ENCODE measurements at regions not wholly inside any gene's neighbourhood (a gene's known extent, or its start where the extent isn't known, plus 50 kb on each side); places are given as distances from the start of the nearest gene placed in this dataset.

DNA sequence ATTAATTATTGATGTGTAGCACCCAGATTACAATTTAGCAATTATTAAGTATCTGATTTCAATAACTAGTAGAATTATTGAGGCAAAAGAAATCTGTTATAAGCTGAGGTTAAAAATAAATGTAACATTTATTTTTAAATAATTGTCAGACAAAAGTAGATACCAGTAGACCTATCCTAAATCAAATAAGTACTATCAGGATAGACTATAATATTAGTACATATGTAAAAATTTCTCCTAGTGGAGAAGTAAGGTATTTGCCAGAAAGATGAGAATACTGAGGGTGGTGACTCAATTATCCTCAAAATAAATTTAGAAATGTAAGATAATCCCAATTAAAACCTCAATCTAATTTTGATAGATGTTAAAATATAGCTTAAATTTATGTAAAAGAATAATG, 377.8 kb upstream of the CHRM3 start:
- Mint-ChIP-seq H3K9me3 (ENCODE audit: low read depth) (no peaks in the 10 kb centered on the region), H3K36me3 (ENCODE audit: insufficient read depth) (no peaks in the 10 kb centered on the region), H3K27me3 (no peaks in the 10 kb centered on the region), H3K4me3 (ENCODE audit: low read depth) (no peak overlapping the region), H3K4me1 (ENCODE audit: low read depth) (peaks cover 7% of the 10 kb centered on the region), H3K27ac (no peak overlapping the region)
- TF ChIP-seq, protein P1, sequence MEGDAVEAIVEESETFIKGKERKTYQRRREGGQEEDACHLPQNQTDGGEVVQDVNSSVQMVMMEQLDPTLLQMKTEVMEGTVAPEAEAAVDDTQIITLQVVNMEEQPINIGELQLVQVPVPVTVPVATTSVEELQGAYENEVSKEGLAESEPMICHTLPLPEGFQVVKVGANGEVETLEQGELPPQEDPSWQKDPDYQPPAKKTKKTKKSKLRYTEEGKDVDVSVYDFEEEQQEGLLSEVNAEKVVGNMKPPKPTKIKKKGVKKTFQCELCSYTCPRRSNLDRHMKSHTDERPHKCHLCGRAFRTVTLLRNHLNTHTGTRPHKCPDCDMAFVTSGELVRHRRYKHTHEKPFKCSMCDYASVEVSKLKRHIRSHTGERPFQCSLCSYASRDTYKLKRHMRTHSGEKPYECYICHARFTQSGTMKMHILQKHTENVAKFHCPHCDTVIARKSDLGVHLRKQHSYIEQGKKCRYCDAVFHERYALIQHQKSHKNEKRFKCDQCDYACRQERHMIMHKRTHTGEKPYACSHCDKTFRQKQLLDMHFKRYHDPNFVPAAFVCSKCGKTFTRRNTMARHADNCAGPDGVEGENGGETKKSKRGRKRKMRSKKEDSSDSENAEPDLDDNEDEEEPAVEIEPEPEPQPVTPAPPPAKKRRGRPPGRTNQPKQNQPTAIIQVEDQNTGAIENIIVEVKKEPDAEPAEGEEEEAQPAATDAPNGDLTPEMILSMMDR (IDR thresholded peaks at IDR 0.05; ENCODE audit: unreplicated experiment), result no peak
- no peak for DNase-seq (ENCODE audit: low spot score, unreplicated experiment)

DNA sequence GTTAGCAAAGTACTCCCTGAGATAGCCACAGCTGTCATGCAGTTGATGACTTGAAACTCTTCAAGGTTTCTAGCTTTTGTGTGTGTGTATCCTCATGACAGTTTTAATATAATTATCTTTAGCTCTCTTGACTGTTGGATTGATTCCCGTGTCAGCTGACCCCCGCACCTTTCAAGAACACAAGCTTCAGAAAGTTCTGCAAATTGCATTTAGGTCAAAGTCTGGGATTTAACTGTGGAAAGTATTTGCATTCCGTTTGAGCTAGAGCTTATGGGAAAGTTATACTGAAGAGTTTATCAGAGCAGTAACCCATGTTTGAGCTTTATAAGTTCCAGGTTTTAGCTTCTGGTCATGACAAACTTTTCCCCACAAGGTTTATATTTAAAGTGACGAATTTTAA, 380.1 kb upstream of the CHRM3 start:
- TF ChIP-seq, protein P1 (IDR thresholded peaks at IDR 0.05; ENCODE audit: unreplicated experiment), result no peak
- peaks cover 10% of the 10 kb centered on the region for H3K4me1 Mint-ChIP-seq (ENCODE audit: low read depth)
- no peaks in the 10 kb centered on the region for H3K36me3 Mint-ChIP-seq (ENCODE audit: insufficient read depth)
- H3K27ac Mint-ChIP-seq, result peak overlapping the region; percentile 62
- no peak overlapping the region for H3K4me3 Mint-ChIP-seq (ENCODE audit: low read depth)
- H3K9me3 Mint-ChIP-seq (ENCODE audit: low read depth), result no peaks in the 10 kb centered on the region
- H3K27me3 Mint-ChIP-seq, result no peaks in the 10 kb centered on the region
- DNase-seq (ENCODE audit: low spot score, unreplicated experiment), result no peak

DNA sequence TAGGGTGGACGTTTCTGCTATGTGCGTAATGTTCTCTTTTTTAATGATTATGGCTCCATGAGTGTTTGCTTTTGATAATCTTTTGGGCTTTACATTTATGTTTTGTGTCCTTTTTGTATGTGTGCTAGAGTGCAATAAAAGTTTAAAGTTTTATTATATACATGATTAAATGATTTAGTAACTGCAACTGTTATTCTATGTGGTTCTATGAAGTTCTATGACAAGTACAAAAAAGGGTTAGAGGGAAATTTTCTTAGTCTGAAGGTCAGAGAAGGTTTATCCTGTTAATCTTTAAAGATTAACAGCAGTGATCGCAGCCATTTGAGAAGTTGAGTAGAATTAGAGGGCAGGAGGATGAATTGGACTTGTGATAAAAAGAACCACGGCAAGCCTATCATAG, 386.4 kb upstream of the CHRM3 start:
- TF ChIP-seq, protein P1 (IDR thresholded peaks at IDR 0.05; ENCODE audit: unreplicated experiment), result no peak
- Mint-ChIP-seq H3K27ac (no peak overlapping the region), H3K4me3 (ENCODE audit: low read depth) (no peak overlapping the region), H3K36me3 (ENCODE audit: insufficient read depth) (no peaks in the 10 kb centered on the region), H3K4me1 (ENCODE audit: low read depth) (peaks cover 4% of the 10 kb centered on the region), H3K27me3 (no peaks in the 10 kb centered on the region), H3K9me3 (ENCODE audit: low read depth) (no peaks in the 10 kb centered on the region)
- no peak for DNase-seq (ENCODE audit: low spot score, unreplicated experiment)

DNA sequence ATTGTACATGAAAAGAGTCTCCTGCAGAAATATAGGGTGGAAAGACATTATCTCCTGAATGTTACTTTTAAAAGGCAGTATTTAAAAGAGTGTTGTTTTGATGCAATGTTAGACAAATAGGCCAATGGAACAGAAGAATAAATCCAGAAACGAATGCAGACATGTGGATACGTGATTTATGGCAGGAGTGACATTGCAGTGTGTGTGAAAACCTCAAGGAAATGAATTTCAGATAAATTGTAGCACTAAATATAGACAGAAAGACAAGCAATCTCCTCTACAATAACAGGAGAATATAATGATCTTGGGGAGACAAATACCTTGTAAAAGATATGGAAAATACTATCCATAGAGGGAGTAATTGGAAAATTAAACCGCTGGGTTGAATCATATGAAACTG, 387.8 kb upstream of the CHRM3 start:
- H3K27me3 Mint-ChIP-seq, result no peaks in the 10 kb centered on the region
- DNase-seq (ENCODE audit: low spot score, unreplicated experiment), result no peak
- H3K9me3 Mint-ChIP-seq (ENCODE audit: low read depth), result no peaks in the 10 kb centered on the region
- H3K4me3 Mint-ChIP-seq (ENCODE audit: low read depth), result no peak overlapping the region
- H3K36me3 Mint-ChIP-seq (ENCODE audit: insufficient read depth), result no peaks in the 10 kb centered on the region
- TF ChIP-seq, protein P1 (IDR thresholded peaks at IDR 0.05; ENCODE audit: unreplicated experiment), result no peak
- H3K4me1 Mint-ChIP-seq (ENCODE audit: low read depth), result peaks cover 3% of the 10 kb centered on the region
- H3K27ac Mint-ChIP-seq, result no peak overlapping the region

DNA sequence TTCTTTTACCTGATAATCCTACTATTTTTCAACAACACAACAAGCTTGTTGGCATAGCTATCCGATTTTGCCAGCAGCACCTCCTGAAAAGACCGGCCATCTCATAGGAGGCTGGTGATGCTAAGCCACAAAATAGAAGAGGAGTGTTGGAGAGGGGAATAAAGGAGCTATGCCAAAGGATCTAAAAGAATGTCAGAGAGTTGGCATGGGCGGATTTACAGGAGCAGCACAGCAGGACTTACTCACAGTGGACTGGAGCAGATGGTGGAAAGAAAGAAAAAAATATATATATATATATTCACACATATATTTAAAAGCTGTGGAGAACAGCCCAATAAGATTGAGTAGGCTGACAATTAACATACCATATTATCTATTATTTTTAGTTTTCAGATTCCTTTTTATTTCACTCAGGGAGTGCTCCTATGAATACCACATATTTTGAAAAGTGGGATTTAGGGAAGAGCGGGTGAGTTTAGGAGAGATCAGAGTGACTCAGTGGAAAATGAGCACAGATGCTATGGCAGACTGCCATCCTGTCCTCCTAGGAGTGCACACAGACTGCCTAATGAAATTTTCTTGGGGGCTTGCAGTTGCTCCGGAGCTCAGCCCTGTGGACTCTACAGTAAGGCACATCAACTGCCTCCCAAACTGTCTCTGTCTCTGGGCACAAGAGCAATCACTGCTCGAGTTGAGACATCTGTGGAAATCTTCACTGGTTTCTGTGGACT, 394.4 kb upstream of the CHRM3 start:
- no peaks in the 10 kb centered on the region for H3K36me3 Mint-ChIP-seq (ENCODE audit: insufficient read depth)
- TF ChIP-seq, protein P1 (IDR thresholded peaks at IDR 0.05; ENCODE audit: unreplicated experiment), result no peak
- H3K27me3 Mint-ChIP-seq, result no peaks in the 10 kb centered on the region

More for the DNA sequence above, 394.4 kb upstream of the CHRM3 start:
- H3K27ac Mint-ChIP-seq, result no peak overlapping the region
- no peak for DNase-seq (ENCODE audit: low spot score, unreplicated experiment)
- no peaks in the 10 kb centered on the region for H3K4me1 Mint-ChIP-seq (ENCODE audit: low read depth)
- no peak overlapping the region for H3K4me3 Mint-ChIP-seq (ENCODE audit: low read depth)
- H3K9me3 Mint-ChIP-seq (ENCODE audit: low read depth), result no peaks in the 10 kb centered on the region

Measured in progenitor cell of endocrine pancreas (in vitro differentiated cells).